ENCODE measurements at regions not wholly inside any gene's neighbourhood (a gene's known extent, or its start where the extent isn't known, plus 50 kb on each side); places are given as distances from the start of the nearest gene placed in this dataset.

- TF ChIP-seq MAX (IDR thresholded peaks at IDR 0.05; ENCODE audit: low read depth) (peak; percentile 67), TAF1 (IDR thresholded peaks at IDR 0.05; ENCODE audit: borderline replicate concordance, low read depth, low read length) (no peak), PBX3 (IDR thresholded peaks at IDR 0.05) (peak; percentile 97), GABPA (IDR thresholded peaks at IDR 0.05; ENCODE audit: low read depth) (no peak), USF1 (IDR thresholded peaks at IDR 0.05; ENCODE audit: borderline replicate concordance, low read depth) (no peak), CHD2 (IDR thresholded peaks at IDR 0.05; ENCODE audit: low read length, partially characterized antibody) (no peak)
Observed at GRCh38 chr4:100736641-100737451, 219.0 kb upstream of the EMCN start (continued).

GRCh38 chr4:100728861-100729260 lies 211.0 kb upstream of the EMCN start:
- Histone ChIP-seq H3K79me2 (ENCODE audit: insufficient read depth) (no peaks in the 10 kb centered on the region), H3F3A (replicated peaks; ENCODE audit: insufficient read depth) (no peaks in the 10 kb centered on the region), H3K9ac (no peak overlapping the region), H3K9me3 (peaks cover 15% of the 10 kb centered on the region; the same call in 1 of the 2 replicates), H4K20me1 (ENCODE audit: insufficient read depth) (no peaks in the 10 kb centered on the region), H3K36me3 (replicated peaks in 1 of 2; ENCODE audit: control insufficient read depth in 1 of 2, insufficient read depth in 2 of 2, low read length in 1 of 2) (peaks cover 0 to 3% of the 10 kb centered on the region in 2 experiments), H3K4me2 (no peak overlapping the region), H3K9me2 (no peaks in the 10 kb centered on the region), H3K27ac (ENCODE audit: low read depth in 2 of 2, low read length in 1 of 2) (no peak overlapping the region), H3K4me3 (ENCODE audit: low read depth in 2 of 2, low read length in 1 of 2) (no peak overlapping the region), H2AFZ (ENCODE audit: low read depth) (0 out of 2 replicates have a peak overlapping the region, but pooled peaks have one; percentile 53), H3K4me1 (ENCODE audit: control insufficient read depth in 1 of 2, insufficient read depth in 2 of 2, low read depth in 1 of 2, low read length in 1 of 2) (no peaks in the 10 kb centered on the region; a peak in 1 of 4 replicates), H3K27me3 (ENCODE audit: insufficient read depth) (no peaks in the 10 kb centered on the region)
- WGBS (ENCODE audit: low lambda C conversion rate), result 82% methylated on average over 4 of the region's 4 CpGs
- TF ChIP-seq JUND (IDR thresholded peaks at IDR 0.05) (no peak), USF1 (IDR thresholded peaks at IDR 0.05; ENCODE audit: borderline replicate concordance, low read depth) (no peak), RFX5 (IDR thresholded peaks at IDR 0.05; ENCODE audit: low read length) (no peak), REST (IDR thresholded peaks at IDR 0.05; ENCODE audit: low read depth, low read length) (no peak), PBX3 (IDR thresholded peaks at IDR 0.05) (no peak), TAF1 (IDR thresholded peaks at IDR 0.05; ENCODE audit: borderline replicate concordance, low read depth, low read length) (no peak)
- CTCF ChIA-PET, result no interaction called here
- POLR2A ChIA-PET, result no interaction called here
- DNase-seq, result no peak

Data from SK-N-SH (cell line).